GM12878 (cell line): ENCODE measurements at regions not wholly inside any gene's neighbourhood (a gene's known extent, or its start where the extent isn't known, plus 50 kb on each side); places are given as distances from the start of the nearest gene placed in this dataset.

Experiments used
- CREB1 ChIP-seq: IDR thresholded peaks from 2 replicates; pipeline ENCODE4 v1.6.1; 2012; ENCODE audit warnings: low read depth, mild to moderate bottlenecking, inconsistent platforms
- CREM ChIP-seq: IDR thresholded peaks from 2 replicates; pipeline ENCODE4 v1.6.1; 2014; ENCODE audit warnings: antibody characterized with exemption, low read depth
- EED ChIP-seq: sonication (generic); IDR thresholded peaks from 2 replicates; pipeline ENCODE4 v1.6.1; 2016; ENCODE audit warnings: antibody characterized with exemption, low read depth
- ESRRA ChIP-seq: IDR thresholded peaks from 2 replicates; pipeline ENCODE4 v1.6.1; 2012; ENCODE audit warnings: mild to moderate bottlenecking, low read length, improper control_type of control experiment
- GABPA ChIP-seq: IDR thresholded peaks from 2 replicates; pipeline ENCODE4 v1.6.1; 2014; ENCODE audit warnings: antibody characterized with exemption, low read depth, mild to moderate bottlenecking, inconsistent platforms
- JUNB ChIP-seq: IDR thresholded peaks from 2 replicates; pipeline ENCODE4 v1.6.1; 2016; ENCODE audit warnings: antibody characterized with exemption, mild to moderate bottlenecking
- NFXL1 ChIP-seq: fragments of 450-650 bp; IDR thresholded peaks from 2 replicates; pipeline ENCODE4 v1.6.1; 2017; ENCODE audit warnings: antibody characterized with exemption, mild to moderate bottlenecking, borderline replicate concordance
- POLR2A ChIP-seq: IDR thresholded peaks from 2 replicates; pipeline ENCODE4 v1.6.1; 2011; ENCODE audit warnings: low read depth, mild to moderate bottlenecking, low read length
- RUNX3 ChIP-seq: IDR thresholded peaks from 2 replicates; pipeline ENCODE4 v1.6.1; 2012; ENCODE audit warnings: low read length, inconsistent platforms
- SP1 ChIP-seq: IDR thresholded peaks from one replicate; pipeline ENCODE4 v1.6.1; 2011; ENCODE audit warnings: low read depth, low read length
- ZNF622 ChIP-seq: fragments of 450-650 bp; IDR thresholded peaks from 2 replicates; pipeline ENCODE4 v1.6.1; 2017; ENCODE audit warnings: mild to moderate bottlenecking, inconsistent platforms
- TF ChIP-seq, protein P1 (sequence below): fragments of 450-650 bp; IDR thresholded peaks from 2 replicates; pipeline ENCODE4 v1.6.1; 2016; ENCODE audit warnings: mild to moderate bottlenecking, moderate library complexity, borderline replicate concordance
- TF ChIP-seq, protein P2 (sequence below): fragments of 450-650 bp; IDR thresholded peaks from 2 replicates; pipeline ENCODE4 v1.6.1; 2017; ENCODE audit warnings: mild to moderate bottlenecking, low read depth, inconsistent platforms; ENCODE audit not compliant: poor library complexity, severe bottlenecking
- TF ChIP-seq, protein P3 (sequence below): fragments of 150-350 bp; IDR thresholded peaks from 2 replicates; pipeline ENCODE4 v1.6.1; 2016; ENCODE audit warnings: low read depth, low read length
- TF ChIP-seq, protein P4 (sequence below): fragments of 450-650 bp; IDR thresholded peaks from 2 replicates; pipeline ENCODE4 v1.6.1; 2018; ENCODE audit warnings: borderline replicate concordance, mild to moderate bottlenecking; ENCODE audit not compliant: partially characterized antibody
- TF ChIP-seq, protein P5 (sequence below): IDR thresholded peaks from 2 replicates; pipeline ENCODE4 v1.6.1; 2012; ENCODE audit warnings: low read depth, low read length, improper control_type of control experiment

DNA sequence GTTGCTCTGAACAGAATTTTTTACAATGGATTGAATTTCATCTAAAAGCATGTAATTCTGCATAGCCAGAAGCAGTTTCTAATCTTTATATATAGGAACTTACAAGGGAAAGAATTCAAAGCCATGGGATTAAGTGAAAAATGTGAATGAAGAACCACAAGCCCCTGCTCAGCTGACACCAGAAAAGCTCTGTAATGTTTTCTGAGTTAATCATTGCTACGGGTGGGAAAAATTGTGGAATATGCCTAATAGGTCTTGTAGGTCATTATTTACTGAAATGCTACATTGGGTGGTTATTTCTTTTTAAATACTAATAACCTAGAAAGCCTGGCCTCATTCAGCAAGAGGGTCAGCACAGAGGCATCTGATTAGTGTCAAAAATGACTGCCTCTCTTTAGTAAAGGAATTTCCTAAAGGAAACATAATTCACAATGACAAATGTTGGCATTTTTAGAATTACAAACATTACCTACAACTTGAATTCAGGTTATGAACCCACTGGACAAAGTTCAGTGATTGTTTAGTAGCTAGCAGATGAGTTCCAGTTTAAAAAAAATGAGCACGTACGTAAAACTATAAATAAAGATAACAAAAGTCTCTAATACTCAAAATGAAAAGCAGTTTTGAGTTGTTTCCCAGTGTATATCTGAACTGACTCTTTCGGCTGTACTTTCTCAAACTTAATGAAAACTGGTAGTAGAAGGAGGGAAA is 75.3 kb downstream of the BMP4 start (continued):
- TF ChIP-seq, protein P1, sequence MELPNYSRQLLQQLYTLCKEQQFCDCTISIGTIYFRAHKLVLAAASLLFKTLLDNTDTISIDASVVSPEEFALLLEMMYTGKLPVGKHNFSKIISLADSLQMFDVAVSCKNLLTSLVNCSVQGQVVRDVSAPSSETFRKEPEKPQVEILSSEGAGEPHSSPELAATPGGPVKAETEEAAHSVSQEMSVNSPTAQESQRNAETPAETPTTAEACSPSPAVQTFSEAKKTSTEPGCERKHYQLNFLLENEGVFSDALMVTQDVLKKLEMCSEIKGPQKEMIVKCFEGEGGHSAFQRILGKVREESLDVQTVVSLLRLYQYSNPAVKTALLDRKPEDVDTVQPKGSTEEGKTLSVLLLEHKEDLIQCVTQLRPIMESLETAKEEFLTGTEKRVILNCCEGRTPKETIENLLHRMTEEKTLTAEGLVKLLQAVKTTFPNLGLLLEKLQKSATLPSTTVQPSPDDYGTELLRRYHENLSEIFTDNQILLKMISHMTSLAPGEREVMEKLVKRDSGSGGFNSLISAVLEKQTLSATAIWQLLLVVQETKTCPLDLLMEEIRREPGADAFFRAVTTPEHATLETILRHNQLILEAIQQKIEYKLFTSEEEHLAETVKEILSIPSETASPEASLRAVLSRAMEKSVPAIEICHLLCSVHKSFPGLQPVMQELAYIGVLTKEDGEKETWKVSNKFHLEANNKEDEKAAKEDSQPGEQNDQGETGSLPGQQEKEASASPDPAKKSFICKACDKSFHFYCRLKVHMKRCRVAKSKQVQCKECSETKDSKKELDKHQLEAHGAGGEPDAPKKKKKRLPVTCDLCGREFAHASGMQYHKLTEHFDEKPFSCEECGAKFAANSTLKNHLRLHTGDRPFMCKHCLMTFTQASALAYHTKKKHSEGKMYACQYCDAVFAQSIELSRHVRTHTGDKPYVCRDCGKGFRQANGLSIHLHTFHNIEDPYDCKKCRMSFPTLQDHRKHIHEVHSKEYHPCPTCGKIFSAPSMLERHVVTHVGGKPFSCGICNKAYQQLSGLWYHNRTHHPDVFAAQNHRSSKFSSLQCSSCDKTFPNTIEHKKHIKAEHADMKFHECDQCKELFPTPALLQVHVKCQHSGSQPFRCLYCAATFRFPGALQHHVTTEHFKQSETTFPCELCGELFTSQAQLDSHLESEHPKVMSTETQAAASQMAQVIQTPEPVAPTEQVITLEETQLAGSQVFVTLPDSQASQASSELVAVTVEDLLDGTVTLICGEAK: no peak
- TF ChIP-seq CREB1 (0 out of 2 replicates have a peak, but pooled peaks have one; percentile 18), JUNB (peak; percentile 96), ESRRA (no peak), GABPA (0 out of 2 replicates have a peak, but pooled peaks have one; percentile 31), NFXL1 (no peak), CREM (peak; percentile 39; the same call in 1 of the 2 replicates), RUNX3 (peak; percentile 64), POLR2A (no peak), ZNF622 (no peak), EED (0 out of 2 replicates have a peak, but pooled peaks have one; percentile 19), SP1 (no peak)
- TF ChIP-seq, protein P2, sequence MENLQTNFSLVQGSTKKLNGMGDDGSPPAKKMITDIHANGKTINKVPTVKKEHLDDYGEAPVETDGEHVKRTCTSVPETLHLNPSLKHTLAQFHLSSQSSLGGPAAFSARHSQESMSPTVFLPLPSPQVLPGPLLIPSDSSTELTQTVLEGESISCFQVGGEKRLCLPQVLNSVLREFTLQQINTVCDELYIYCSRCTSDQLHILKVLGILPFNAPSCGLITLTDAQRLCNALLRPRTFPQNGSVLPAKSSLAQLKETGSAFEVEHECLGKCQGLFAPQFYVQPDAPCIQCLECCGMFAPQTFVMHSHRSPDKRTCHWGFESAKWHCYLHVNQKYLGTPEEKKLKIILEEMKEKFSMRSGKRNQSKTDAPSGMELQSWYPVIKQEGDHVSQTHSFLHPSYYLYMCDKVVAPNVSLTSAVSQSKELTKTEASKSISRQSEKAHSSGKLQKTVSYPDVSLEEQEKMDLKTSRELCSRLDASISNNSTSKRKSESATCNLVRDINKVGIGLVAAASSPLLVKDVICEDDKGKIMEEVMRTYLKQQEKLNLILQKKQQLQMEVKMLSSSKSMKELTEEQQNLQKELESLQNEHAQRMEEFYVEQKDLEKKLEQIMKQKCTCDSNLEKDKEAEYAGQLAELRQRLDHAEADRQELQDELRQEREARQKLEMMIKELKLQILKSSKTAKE: no peak
- TF ChIP-seq, protein P3, sequence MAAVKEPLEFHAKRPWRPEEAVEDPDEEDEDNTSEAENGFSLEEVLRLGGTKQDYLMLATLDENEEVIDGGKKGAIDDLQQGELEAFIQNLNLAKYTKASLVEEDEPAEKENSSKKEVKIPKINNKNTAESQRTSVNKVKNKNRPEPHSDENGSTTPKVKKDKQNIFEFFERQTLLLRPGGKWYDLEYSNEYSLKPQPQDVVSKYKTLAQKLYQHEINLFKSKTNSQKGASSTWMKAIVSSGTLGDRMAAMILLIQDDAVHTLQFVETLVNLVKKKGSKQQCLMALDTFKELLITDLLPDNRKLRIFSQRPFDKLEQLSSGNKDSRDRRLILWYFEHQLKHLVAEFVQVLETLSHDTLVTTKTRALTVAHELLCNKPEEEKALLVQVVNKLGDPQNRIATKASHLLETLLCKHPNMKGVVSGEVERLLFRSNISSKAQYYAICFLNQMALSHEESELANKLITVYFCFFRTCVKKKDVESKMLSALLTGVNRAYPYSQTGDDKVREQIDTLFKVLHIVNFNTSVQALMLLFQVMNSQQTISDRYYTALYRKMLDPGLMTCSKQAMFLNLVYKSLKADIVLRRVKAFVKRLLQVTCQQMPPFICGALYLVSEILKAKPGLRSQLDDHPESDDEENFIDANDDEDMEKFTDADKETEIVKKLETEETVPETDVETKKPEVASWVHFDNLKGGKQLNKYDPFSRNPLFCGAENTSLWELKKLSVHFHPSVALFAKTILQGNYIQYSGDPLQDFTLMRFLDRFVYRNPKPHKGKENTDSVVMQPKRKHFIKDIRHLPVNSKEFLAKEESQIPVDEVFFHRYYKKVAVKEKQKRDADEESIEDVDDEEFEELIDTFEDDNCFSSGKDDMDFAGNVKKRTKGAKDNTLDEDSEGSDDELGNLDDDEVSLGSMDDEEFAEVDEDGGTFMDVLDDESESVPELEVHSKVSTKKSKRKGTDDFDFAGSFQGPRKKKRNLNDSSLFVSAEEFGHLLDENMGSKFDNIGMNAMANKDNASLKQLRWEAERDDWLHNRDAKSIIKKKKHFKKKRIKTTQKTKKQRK: no peak
- TF ChIP-seq, protein P4, sequence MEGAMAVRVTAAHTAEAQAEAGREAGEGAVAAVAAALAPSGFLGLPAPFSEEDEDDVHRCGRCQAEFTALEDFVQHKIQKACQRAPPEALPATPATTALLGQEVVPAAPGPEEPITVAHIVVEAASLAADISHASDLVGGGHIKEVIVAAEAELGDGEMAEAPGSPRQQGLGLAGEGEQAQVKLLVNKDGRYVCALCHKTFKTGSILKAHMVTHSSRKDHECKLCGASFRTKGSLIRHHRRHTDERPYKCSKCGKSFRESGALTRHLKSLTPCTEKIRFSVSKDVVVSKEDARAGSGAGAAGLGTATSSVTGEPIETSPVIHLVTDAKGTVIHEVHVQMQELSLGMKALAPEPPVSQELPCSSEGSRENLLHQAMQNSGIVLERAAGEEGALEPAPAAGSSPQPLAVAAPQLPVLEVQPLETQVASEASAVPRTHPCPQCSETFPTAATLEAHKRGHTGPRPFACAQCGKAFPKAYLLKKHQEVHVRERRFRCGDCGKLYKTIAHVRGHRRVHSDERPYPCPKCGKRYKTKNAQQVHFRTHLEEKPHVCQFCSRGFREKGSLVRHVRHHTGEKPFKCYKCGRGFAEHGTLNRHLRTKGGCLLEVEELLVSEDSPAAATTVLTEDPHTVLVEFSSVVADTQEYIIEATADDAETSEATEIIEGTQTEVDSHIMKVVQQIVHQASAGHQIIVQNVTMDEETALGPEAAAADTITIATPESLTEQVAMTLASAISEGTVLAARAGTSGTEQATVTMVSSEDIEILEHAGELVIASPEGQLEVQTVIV: no peak
- TF ChIP-seq, protein P5, sequence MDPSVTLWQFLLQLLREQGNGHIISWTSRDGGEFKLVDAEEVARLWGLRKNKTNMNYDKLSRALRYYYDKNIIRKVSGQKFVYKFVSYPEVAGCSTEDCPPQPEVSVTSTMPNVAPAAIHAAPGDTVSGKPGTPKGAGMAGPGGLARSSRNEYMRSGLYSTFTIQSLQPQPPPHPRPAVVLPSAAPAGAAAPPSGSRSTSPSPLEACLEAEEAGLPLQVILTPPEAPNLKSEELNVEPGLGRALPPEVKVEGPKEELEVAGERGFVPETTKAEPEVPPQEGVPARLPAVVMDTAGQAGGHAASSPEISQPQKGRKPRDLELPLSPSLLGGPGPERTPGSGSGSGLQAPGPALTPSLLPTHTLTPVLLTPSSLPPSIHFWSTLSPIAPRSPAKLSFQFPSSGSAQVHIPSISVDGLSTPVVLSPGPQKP: no peak
